Lower leg skin (tissue), 3 donors: ENCODE measurements at regions not wholly inside any gene's neighbourhood (a gene's known extent, or its start where the extent isn't known, plus 50 kb on each side); places are given as distances from the start of the nearest gene placed in this dataset.

Experiments used
- POLR2A ChIP-seq, 2 donors: fragments of 450-650 bp; IDR thresholded peaks; one replicate each; pipeline ENCODE4 v1.6.1; 2016 to 2017; ENCODE audit warnings: antibody characterized with exemption in 2 of 2, mild to moderate bottlenecking in 1 of 2, moderate library complexity in 1 of 2
- TF ChIP-seq, protein P1 (sequence below), 3 donors: fragments of 450-650 bp; IDR thresholded peaks; one replicate each; pipeline ENCODE4 v1.5.1; 2016; ENCODE audit warnings: antibody characterized with exemption in 3 of 3, mild to moderate bottlenecking in 3 of 3, moderate library complexity in 2 of 3

DNA sequence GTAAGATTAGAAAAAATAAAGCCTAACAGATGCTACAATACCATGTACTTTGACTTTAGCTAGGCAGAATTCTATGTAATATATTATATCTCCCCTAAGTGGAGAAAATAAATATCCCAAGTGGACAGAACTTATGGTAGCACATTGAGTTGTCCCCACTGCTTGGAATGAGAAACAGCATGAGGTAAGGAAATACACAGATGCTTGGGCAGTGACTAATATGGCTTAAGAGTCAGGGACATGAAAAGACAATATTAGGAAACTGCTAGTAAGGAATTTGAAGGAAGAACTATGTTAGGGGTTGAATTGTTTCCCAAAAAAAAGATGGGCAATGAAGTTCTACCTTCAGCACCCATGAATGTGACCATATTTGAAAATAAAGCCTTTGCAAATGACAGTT lies 2265.1 kb downstream of the PCDH7 start:
- TF ChIP-seq, protein P1, sequence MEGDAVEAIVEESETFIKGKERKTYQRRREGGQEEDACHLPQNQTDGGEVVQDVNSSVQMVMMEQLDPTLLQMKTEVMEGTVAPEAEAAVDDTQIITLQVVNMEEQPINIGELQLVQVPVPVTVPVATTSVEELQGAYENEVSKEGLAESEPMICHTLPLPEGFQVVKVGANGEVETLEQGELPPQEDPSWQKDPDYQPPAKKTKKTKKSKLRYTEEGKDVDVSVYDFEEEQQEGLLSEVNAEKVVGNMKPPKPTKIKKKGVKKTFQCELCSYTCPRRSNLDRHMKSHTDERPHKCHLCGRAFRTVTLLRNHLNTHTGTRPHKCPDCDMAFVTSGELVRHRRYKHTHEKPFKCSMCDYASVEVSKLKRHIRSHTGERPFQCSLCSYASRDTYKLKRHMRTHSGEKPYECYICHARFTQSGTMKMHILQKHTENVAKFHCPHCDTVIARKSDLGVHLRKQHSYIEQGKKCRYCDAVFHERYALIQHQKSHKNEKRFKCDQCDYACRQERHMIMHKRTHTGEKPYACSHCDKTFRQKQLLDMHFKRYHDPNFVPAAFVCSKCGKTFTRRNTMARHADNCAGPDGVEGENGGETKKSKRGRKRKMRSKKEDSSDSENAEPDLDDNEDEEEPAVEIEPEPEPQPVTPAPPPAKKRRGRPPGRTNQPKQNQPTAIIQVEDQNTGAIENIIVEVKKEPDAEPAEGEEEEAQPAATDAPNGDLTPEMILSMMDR (IDR thresholded peaks at IDR 0.05), result no peak
- no peak for TF ChIP-seq POLR2A (IDR thresholded peaks at IDR 0.05)
